ENCODE measurements at regions not wholly inside any gene's neighbourhood (a gene's known extent, or its start where the extent isn't known, plus 50 kb on each side); places are given as distances from the start of the nearest gene placed in this dataset.

DNA sequence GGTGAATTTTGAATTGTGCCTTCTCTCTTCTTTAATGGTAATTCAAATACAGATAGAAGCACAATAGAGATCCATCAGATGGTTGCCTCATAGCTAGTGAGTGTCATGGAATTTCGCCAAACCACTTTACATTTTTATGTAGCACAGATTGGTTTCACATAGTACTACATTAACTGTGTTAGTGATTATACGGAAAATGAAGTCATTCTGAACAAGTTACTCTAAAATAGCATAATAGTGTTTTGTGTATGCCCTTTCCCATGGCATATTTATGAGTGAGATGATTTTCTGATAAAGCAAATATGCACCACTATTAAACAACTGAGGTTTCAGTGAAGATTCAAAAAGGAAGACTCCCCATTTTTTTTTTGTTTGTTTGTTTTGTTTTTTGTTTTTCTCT lies 1623.5 kb downstream of the PCDH9 start:
- WGBS, result 79% methylated on average over 2 of the region's 2 CpGs
- Histone ChIP-seq H3K36me3 (ENCODE audit: control insufficient read depth in 4 of 4, insufficient read depth in 3 of 4, low read depth in 1 of 4, low read length in 3 of 4) (no peaks in the 10 kb centered on the region), H3K4me3 (ENCODE audit: low read depth in 1 of 3, low read length in 3 of 3) (no peak overlapping the region), H3K27ac (ENCODE audit: low read depth in 1 of 2, low read length in 2 of 2) (no peak overlapping the region), H3K27me3 (ENCODE audit: control insufficient read depth in 4 of 4, insufficient read depth in 4 of 4, low read length in 3 of 4) (no peaks in the 10 kb centered on the region), H3K9me3 (ENCODE audit: control insufficient read depth in 4 of 4, low read length in 3 of 4) (no peaks in the 10 kb centered on the region), H3K4me1 (ENCODE audit: control insufficient read depth in 4 of 4, insufficient read depth in 4 of 4, low read length in 3 of 4) (no peaks in the 10 kb centered on the region), H3K9ac (ENCODE audit: low read depth in 1 of 2, low read length in 2 of 2) (no peak overlapping the region)
- no peak for TF ChIP-seq ATF3 (IDR thresholded peaks at IDR 0.05)
- no peak for TF ChIP-seq MAX (IDR thresholded peaks at IDR 0.05)
- TF ChIP-seq TAF1 (conservative IDR thresholded peaks at IDR 0.05), result no peak
- TF ChIP-seq, protein P1, sequence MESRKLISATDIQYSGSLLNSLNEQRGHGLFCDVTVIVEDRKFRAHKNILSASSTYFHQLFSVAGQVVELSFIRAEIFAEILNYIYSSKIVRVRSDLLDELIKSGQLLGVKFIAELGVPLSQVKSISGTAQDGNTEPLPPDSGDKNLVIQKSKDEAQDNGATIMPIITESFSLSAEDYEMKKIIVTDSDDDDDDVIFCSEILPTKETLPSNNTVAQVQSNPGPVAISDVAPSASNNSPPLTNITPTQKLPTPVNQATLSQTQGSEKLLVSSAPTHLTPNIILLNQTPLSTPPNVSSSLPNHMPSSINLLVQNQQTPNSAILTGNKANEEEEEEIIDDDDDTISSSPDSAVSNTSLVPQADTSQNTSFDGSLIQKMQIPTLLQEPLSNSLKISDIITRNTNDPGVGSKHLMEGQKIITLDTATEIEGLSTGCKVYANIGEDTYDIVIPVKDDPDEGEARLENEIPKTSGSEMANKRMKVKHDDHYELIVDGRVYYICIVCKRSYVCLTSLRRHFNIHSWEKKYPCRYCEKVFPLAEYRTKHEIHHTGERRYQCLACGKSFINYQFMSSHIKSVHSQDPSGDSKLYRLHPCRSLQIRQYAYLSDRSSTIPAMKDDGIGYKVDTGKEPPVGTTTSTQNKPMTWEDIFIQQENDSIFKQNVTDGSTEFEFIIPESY (IDR thresholded peaks at IDR 0.05), result no peak
- TF ChIP-seq FOXA2 (IDR thresholded peaks at IDR 0.05), result no peak
- TF ChIP-seq HNF4G (IDR thresholded peaks at IDR 0.05), result no peak
- DNase-seq (ENCODE audit: low spot score), result no peak

- no peak overlapping the region for H3K9ac ChIP-seq (ENCODE audit: low read depth in 1 of 2, low read length in 2 of 2)
- no peaks in the 10 kb centered on the region for H3K36me3 ChIP-seq (ENCODE audit: control insufficient read depth in 4 of 4, insufficient read depth in 3 of 4, low read depth in 1 of 4, low read length in 3 of 4)
- no peaks in the 10 kb centered on the region for H3K27me3 ChIP-seq (ENCODE audit: control insufficient read depth in 4 of 4, insufficient read depth in 4 of 4, low read length in 3 of 4)
- no peaks in the 10 kb centered on the region for H3K4me1 ChIP-seq (ENCODE audit: control insufficient read depth in 4 of 4, insufficient read depth in 4 of 4, low read length in 3 of 4)
- H3K9me3 ChIP-seq (ENCODE audit: control insufficient read depth in 4 of 4, low read length in 3 of 4), result no peaks in the 10 kb centered on the region
- DNase-seq (ENCODE audit: low spot score), result no peak
- no peak overlapping the region for H3K4me3 ChIP-seq (ENCODE audit: low read depth in 1 of 3, low read length in 3 of 3)
- H3K27ac ChIP-seq (ENCODE audit: low read depth in 1 of 2, low read length in 2 of 2), result no peak overlapping the region
- TF ChIP-seq, protein P1 (IDR thresholded peaks at IDR 0.05), result no peak
- TF ChIP-seq GABPA (IDR thresholded peaks at IDR 0.05 in 1 of 2, conservative IDR thresholded peaks at IDR 0.05 in 1 of 2) (no peak), HNF4A (conservative IDR thresholded peaks at IDR 0.05) (no peak), EGR1 (IDR thresholded peaks at IDR 0.05; ENCODE audit: low read depth in 2 of 2) (no peak), RAD21 (IDR thresholded peaks at IDR 0.05) (no peak), FOXA1 (IDR thresholded peaks at IDR 0.05) (no peak), ATF3 (IDR thresholded peaks at IDR 0.05) (no peak), HNF4G (IDR thresholded peaks at IDR 0.05) (no peak), YY1 (IDR thresholded peaks at IDR 0.05) (no peak), RXRA (IDR thresholded peaks at IDR 0.05) (no peak), MAX (IDR thresholded peaks at IDR 0.05) (no peak), SP1 (IDR thresholded peaks at IDR 0.05) (no peak), FOXA2 (IDR thresholded peaks at IDR 0.05) (no peak), JUND (IDR thresholded peaks at IDR 0.05) (no peak), REST (IDR thresholded peaks at IDR 0.05) (no peak), NR2F2 (IDR thresholded peaks at IDR 0.05) (no peak)
- TF ChIP-seq, protein P2, sequence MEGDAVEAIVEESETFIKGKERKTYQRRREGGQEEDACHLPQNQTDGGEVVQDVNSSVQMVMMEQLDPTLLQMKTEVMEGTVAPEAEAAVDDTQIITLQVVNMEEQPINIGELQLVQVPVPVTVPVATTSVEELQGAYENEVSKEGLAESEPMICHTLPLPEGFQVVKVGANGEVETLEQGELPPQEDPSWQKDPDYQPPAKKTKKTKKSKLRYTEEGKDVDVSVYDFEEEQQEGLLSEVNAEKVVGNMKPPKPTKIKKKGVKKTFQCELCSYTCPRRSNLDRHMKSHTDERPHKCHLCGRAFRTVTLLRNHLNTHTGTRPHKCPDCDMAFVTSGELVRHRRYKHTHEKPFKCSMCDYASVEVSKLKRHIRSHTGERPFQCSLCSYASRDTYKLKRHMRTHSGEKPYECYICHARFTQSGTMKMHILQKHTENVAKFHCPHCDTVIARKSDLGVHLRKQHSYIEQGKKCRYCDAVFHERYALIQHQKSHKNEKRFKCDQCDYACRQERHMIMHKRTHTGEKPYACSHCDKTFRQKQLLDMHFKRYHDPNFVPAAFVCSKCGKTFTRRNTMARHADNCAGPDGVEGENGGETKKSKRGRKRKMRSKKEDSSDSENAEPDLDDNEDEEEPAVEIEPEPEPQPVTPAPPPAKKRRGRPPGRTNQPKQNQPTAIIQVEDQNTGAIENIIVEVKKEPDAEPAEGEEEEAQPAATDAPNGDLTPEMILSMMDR (IDR thresholded peaks at IDR 0.05; ENCODE audit: low read depth, low read length, missing input control), result no peak
Measured at GRCh38 chr13:65605396-65605795, 1624.7 kb downstream of the PCDH9 start.

All from liver (tissue), 8 donors.